ENCODE measurements at regions not wholly inside any gene's neighbourhood (a gene's known extent, or its start where the extent isn't known, plus 50 kb on each side); places are given as distances from the start of the nearest gene placed in this dataset.

DNA sequence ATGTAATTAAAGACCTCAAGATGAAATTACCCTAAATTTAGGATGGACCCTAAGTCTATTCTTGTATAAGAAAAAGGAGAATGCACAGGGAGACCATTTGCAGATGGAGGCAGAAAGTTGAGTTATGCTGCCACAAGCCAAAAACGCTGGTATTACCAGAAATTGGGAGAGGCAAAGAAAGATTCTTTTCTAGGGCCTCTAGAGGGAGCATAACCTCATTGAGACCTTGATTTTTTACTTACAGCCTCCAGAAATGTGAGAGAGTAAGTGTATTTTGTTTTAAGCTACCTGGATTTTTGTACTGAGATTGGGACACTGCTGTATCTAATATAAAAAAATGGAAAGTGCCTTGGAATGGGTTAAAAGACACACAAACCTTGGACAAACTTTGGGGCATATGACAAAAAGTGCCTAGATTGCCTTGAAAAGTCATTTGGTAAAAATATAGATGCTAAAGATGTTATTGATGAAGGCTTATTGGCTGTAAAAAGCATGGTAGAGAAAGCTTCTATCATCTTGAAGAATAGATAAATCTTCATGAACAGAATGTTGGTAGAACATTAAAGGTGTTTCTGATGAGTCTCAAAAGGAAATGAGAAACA, 174.7 kb upstream of the PRDM9 start:
- CTCF ChIA-PET: interaction anchor here (0.7 kb wide), 1 partner anchor 174 kb away, joined by 3 read pairs; no protein-coding TSS in a partner anchor
- Histone ChIP-seq H3K36me3 (ENCODE audit: insufficient read depth, low read length, poor library complexity, severe bottlenecking) (no peaks in the 10 kb centered on the region), H3K4me3 (ENCODE audit: low read depth, low read length, poor library complexity, severe bottlenecking) (no peak overlapping the region), H3K4me1 (ENCODE audit: insufficient read depth, low read length, poor library complexity, severe bottlenecking) (no peaks in the 10 kb centered on the region), H3K9me3 (ENCODE audit: low read depth, low read length, poor library complexity, severe bottlenecking) (no peaks in the 10 kb centered on the region), H3K27ac (ENCODE audit: low read depth, low read length, poor library complexity, severe bottlenecking) (no peak overlapping the region), H3K27me3 (replicated peaks; ENCODE audit: insufficient read depth, low read depth, low read length, poor library complexity) (no peaks in the 10 kb centered on the region)
- BruUV-seq (replicated peaks): no TSS peak
- POLR2A ChIA-PET (ENCODE audit: low non-redundant PET): no interaction called here
- intact Hi-C loops (cut with micrococcal nuclease; ENCODE audit: unreplicated experiment): no loop called here
- peak; percentile 37 for DNase-seq (ENCODE audit: low spot score)
- TF ChIP-seq, protein P1, sequence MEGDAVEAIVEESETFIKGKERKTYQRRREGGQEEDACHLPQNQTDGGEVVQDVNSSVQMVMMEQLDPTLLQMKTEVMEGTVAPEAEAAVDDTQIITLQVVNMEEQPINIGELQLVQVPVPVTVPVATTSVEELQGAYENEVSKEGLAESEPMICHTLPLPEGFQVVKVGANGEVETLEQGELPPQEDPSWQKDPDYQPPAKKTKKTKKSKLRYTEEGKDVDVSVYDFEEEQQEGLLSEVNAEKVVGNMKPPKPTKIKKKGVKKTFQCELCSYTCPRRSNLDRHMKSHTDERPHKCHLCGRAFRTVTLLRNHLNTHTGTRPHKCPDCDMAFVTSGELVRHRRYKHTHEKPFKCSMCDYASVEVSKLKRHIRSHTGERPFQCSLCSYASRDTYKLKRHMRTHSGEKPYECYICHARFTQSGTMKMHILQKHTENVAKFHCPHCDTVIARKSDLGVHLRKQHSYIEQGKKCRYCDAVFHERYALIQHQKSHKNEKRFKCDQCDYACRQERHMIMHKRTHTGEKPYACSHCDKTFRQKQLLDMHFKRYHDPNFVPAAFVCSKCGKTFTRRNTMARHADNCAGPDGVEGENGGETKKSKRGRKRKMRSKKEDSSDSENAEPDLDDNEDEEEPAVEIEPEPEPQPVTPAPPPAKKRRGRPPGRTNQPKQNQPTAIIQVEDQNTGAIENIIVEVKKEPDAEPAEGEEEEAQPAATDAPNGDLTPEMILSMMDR (conservative IDR thresholded peaks at IDR 0.05; ENCODE audit: low read depth, low read length): peak; percentile 54
- TF ChIP-seq EZH2 (IDR thresholded peaks at IDR 0.05; ENCODE audit: borderline replicate concordance, low read depth, low read length, poor library complexity, severe bottlenecking): no peak

DNA sequence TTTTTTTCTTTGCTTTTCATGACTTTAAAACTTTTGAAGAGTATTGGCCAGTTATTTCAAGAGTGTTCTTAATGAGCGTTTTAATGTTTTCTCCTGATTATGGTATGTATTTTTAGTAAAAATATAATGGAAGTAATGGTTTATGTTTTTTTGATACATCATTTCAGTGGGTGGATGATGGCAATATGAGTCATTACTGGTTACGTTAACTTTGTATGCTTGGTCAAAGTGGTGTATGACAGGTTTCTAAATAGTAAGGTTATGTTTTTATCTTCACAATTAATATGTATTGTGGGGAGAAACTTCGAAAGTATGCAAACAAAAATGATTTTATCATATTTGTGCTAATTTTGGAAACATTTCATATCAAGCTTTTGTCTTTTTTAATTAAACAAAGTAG, 176.7 kb upstream of the PRDM9 start:
- Histone ChIP-seq H3K27ac (ENCODE audit: low read depth, low read length, poor library complexity, severe bottlenecking) (no peak overlapping the region), H3K4me1 (ENCODE audit: insufficient read depth, low read length, poor library complexity, severe bottlenecking) (no peaks in the 10 kb centered on the region), H3K27me3 (replicated peaks; ENCODE audit: insufficient read depth, low read depth, low read length, poor library complexity) (no peaks in the 10 kb centered on the region), H3K36me3 (ENCODE audit: insufficient read depth, low read length, poor library complexity, severe bottlenecking) (no peaks in the 10 kb centered on the region), H3K4me3 (ENCODE audit: low read depth, low read length, poor library complexity, severe bottlenecking) (no peak overlapping the region), H3K9me3 (ENCODE audit: low read depth, low read length, poor library complexity, severe bottlenecking) (no peaks in the 10 kb centered on the region)
- ChIA-PET CTCF (no interaction called here), POLR2A (ENCODE audit: low non-redundant PET) (no interaction called here)
- intact Hi-C loops (cut with micrococcal nuclease; ENCODE audit: unreplicated experiment): no loop called here
- DNase-seq (ENCODE audit: low spot score): no peak
- TF ChIP-seq, protein P1 (conservative IDR thresholded peaks at IDR 0.05; ENCODE audit: low read depth, low read length): no peak
- TF ChIP-seq EZH2 (IDR thresholded peaks at IDR 0.05; ENCODE audit: borderline replicate concordance, low read depth, low read length, poor library complexity, severe bottlenecking): no peak
- BruUV-seq (replicated peaks): no TSS peak

DNA sequence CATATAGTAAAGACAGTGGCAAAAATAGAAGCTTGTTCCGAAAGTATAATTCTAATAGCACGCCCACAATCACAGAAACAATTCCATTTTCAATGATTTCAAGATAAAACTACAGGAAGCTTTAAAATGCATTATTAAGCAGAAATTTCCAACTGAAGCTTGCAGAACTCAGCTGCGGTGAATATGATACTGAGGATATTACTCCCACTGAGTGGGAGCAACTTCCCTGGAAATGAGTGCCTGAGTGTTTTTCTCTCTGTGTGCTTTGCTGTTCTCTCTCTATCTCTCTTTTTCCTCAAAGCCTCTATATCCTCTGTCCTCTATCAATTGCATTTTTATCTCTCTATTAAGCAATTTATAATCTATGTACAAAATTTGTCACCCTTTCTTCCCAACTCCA, 187.5 kb upstream of the PRDM9 start:
- Histone ChIP-seq H3K4me1 (ENCODE audit: insufficient read depth, low read length, poor library complexity, severe bottlenecking) (peaks cover 5% of the 10 kb centered on the region), H3K4me3 (ENCODE audit: low read depth, low read length, poor library complexity, severe bottlenecking) (no peak overlapping the region), H3K27ac (ENCODE audit: low read depth, low read length, poor library complexity, severe bottlenecking) (no peak overlapping the region), H3K9me3 (ENCODE audit: low read depth, low read length, poor library complexity, severe bottlenecking) (no peaks in the 10 kb centered on the region), H3K27me3 (replicated peaks; ENCODE audit: insufficient read depth, low read depth, low read length, poor library complexity) (no peaks in the 10 kb centered on the region), H3K36me3 (ENCODE audit: insufficient read depth, low read length, poor library complexity, severe bottlenecking) (no peaks in the 10 kb centered on the region)
- TF ChIP-seq EZH2 (IDR thresholded peaks at IDR 0.05; ENCODE audit: borderline replicate concordance, low read depth, low read length, poor library complexity, severe bottlenecking): no peak
- TF ChIP-seq, protein P1 (conservative IDR thresholded peaks at IDR 0.05; ENCODE audit: low read depth, low read length): no peak
- CTCF ChIA-PET: no interaction called here
- no peak for DNase-seq (ENCODE audit: low spot score)
- no TSS peak for BruUV-seq (replicated peaks)
- intact Hi-C loops (cut with micrococcal nuclease; ENCODE audit: unreplicated experiment): no loop called here
- POLR2A ChIA-PET (ENCODE audit: low non-redundant PET): no interaction called here
